T-cell (primary cell): ENCODE measurements at regions not wholly inside any gene's neighbourhood (a gene's known extent, or its start where the extent isn't known, plus 50 kb on each side); places are given as distances from the start of the nearest gene placed in this dataset.

Experiments used
- ATAC-seq, 4 experiments: fragments of 200-7000 bp in 3 of 4; fragments of 150-1000 bp in 1 of 4; cut with Tn5 transposase; replicated peaks in 1 of 4; 1 replicate in 3 of 4; 2 replicates in 1 of 4; pipeline ENCODE4 v1.10.0; 2021; ENCODE audit warnings: moderate library complexity in 3 of 4, mild to moderate bottlenecking in 2 of 4, moderate number of reproducible peaks in 1 of 4
- CTCF ChIA-PET, 2 donors: fragments of 300-600 bp; sonication (Branson Sonifier 250); formaldehyde crosslinking; loops; one replicate each; lab custom pipeline; 2022; ENCODE audit warnings: antibody characterized with exemption in 2 of 2; lab: Charles Lee
- POLR2A ChIA-PET, 2 donors: fragments of 300-600 bp; sonication (Branson Sonifier 250); formaldehyde crosslinking; loops; one replicate each; lab custom pipeline; 2022; ENCODE audit warnings: antibody characterized with exemption in 2 of 2; lab: Charles Lee
- DNase-seq, 35 experiments: peaks; one replicate each; pipeline versions ENCODE4 v3.0.0 to v3.0.0-alpha.2; 2013 to 2023
- H3K27ac ChIP-seq: one replicate; pipeline ENCODE4 v1.5.1; 2013; ENCODE audit warnings: low read length
- H3K27me3 ChIP-seq, 2 experiments: replicated peaks in 1 of 2; 1 replicate in 1 of 2; 2 replicates in 1 of 2; pipeline versions ENCODE4 v1.6.1 to v1.7.0; 2013; ENCODE audit warnings: low read length in 1 of 2, mixed read lengths in 1 of 2; ENCODE audit not compliant: control insufficient read depth in 2 of 2, insufficient read depth in 2 of 2; ENCODE audit errors: extremely low read depth in 1 of 2
- H3K36me3 ChIP-seq, 2 donors: 1 replicate in 1 of 2; 2 replicates in 1 of 2; pipeline versions ENCODE4 v1.6.1 to v1.7.0; 2013; ENCODE audit warnings: low read length in 1 of 2; ENCODE audit not compliant: control insufficient read depth in 2 of 2, insufficient read depth in 1 of 2; ENCODE audit errors: extremely low read depth in 1 of 2
- H3K4me1 ChIP-seq, 2 experiments: 1 replicate in 1 of 2; 2 replicates in 1 of 2; pipeline versions ENCODE4 v1.6.1 to v1.7.0; 2013; ENCODE audit warnings: low read length in 2 of 2, mixed read lengths in 1 of 2; ENCODE audit not compliant: insufficient read depth in 2 of 2, control insufficient read depth in 1 of 2; ENCODE audit errors: extremely low read depth in 1 of 2
- H3K4me3 ChIP-seq, 2 donors: 1 replicate in 1 of 2; 2 replicates in 1 of 2; pipeline versions ENCODE4 v1.5.1 to v1.7.0; 2013; ENCODE audit warnings: mild to moderate bottlenecking in 2 of 2, low read length in 1 of 2, moderate library complexity in 1 of 2; ENCODE audit not compliant: control insufficient read depth in 1 of 2; ENCODE audit errors: extremely low read depth in 1 of 2
- H3K9me3 ChIP-seq: 2 replicates; pipeline ENCODE4 v1.7.0; 2013
- H3K27ac Mint-ChIP-seq, 2 donors: one replicate each; pipeline ENCODE4 v1.8.0; 2020 to 2021; ENCODE audit warnings: mild to moderate bottlenecking in 2 of 2, mixed read lengths in 2 of 2
- H3K27me3 Mint-ChIP-seq, 2 donors: one replicate each; pipeline ENCODE4 v1.8.0; 2021 to 2022; ENCODE audit warnings: mixed read lengths in 2 of 2
- H3K36me3 Mint-ChIP-seq: one replicate; pipeline ENCODE4 v1.8.0; 2021; ENCODE audit warnings: mixed read lengths
- H3K4me1 Mint-ChIP-seq, 3 donors: one replicate each; pipeline ENCODE4 v1.8.0; 2020 to 2022; ENCODE audit warnings: mixed read lengths in 3 of 3, mild to moderate bottlenecking in 1 of 3
- H3K4me3 Mint-ChIP-seq, 3 donors: one replicate each; pipeline ENCODE4 v1.8.0; 2020 to 2022; ENCODE audit warnings: mild to moderate bottlenecking in 3 of 3, mixed read lengths in 3 of 3, moderate library complexity in 3 of 3
- H3K9me3 Mint-ChIP-seq, 3 donors: one replicate each; pipeline ENCODE4 v1.8.0; 2020 to 2022; ENCODE audit warnings: mixed read lengths in 3 of 3
- WGBS: methylation state at CpG from one replicate; pipeline ENCODE4 v1.1.5; 2013; ENCODE audit warnings: missing lambda C conversion rate; ENCODE audit not compliant: insufficient coverage; 5-methylcytosine and 5-hydroxymethylcytosine counted together

GRCh38 chr5:68618501-68618900 lies 402.9 kb downstream of the PIK3R1 start:
- no peak for ATAC-seq
- Histone ChIP-seq H3K27ac (no peak overlapping the region), H3K36me3 (no peaks in the 10 kb centered on the region), H3K4me3 (no peak overlapping the region), H3K9me3 (no peaks in the 10 kb centered on the region), H3K27me3 (no peaks in the 10 kb centered on the region), H3K4me1 (no peaks in the 10 kb centered on the region)
- peaks cover 3% of the 10 kb centered on the region for H3K36me3 Mint-ChIP-seq
- H3K27ac Mint-ChIP-seq: no peak overlapping the region
- no peaks in the 10 kb centered on the region for H3K4me1 Mint-ChIP-seq
- peaks cover 5 to 14% (median 7%) of the 10 kb centered on the region in 3 donors for H3K9me3 Mint-ChIP-seq
- H3K27me3 Mint-ChIP-seq: peaks cover 7% of the 10 kb centered on the region in 2 donors
- DNase-seq: no peak
- ChIA-PET POLR2A (no interaction called here), CTCF (interaction anchor here in 1 of 2 donors (0.6 kb wide), 1 partner anchor 93 kb away, joined by 3 read pairs; no protein-coding TSS in a partner anchor)
- H3K4me3 Mint-ChIP-seq: no peak overlapping the region
- WGBS: 90% methylated on average over 1 of the region's 2 CpGs

GRCh38 chr5:68627001-68627400 lies 411.4 kb downstream of the PIK3R1 start:
- H3K4me1 Mint-ChIP-seq: no peaks in the 10 kb centered on the region
- CTCF ChIA-PET: no interaction called here
- H3K36me3 ChIP-seq: no peaks in the 10 kb centered on the region
- H3K27me3 ChIP-seq: no peaks in the 10 kb centered on the region
- no CpG with 5 or more reads among the region's 7 CpGs for WGBS
- no peak for ATAC-seq
- no peak overlapping the region for H3K4me3 ChIP-seq
- H3K36me3 Mint-ChIP-seq: no peaks in the 10 kb centered on the region
- no peak overlapping the region for H3K27ac ChIP-seq
- H3K9me3 Mint-ChIP-seq: no peaks in the 10 kb centered on the region
- H3K27ac Mint-ChIP-seq: no peak overlapping the region
- no peak overlapping the region for H3K4me3 Mint-ChIP-seq
- H3K4me1 ChIP-seq: no peaks in the 10 kb centered on the region
- no peaks in the 10 kb centered on the region for H3K9me3 ChIP-seq
- DNase-seq: no peak
- peaks cover 0 to 9% of the 10 kb centered on the region in 2 donors for H3K27me3 Mint-ChIP-seq
- POLR2A ChIA-PET: no interaction called here

- Histone ChIP-seq H3K4me3 (no peak overlapping the region), H3K36me3 (no peaks in the 10 kb centered on the region), H3K27me3 (no peaks in the 10 kb centered on the region), H3K27ac (no peak overlapping the region), H3K4me1 (no peaks in the 10 kb centered on the region), H3K9me3 (no peaks in the 10 kb centered on the region)
- Mint-ChIP-seq H3K4me3 (no peak overlapping the region), H3K27me3 (peaks cover 0 to 5% of the 10 kb centered on the region in 2 donors), H3K27ac (no peak overlapping the region), H3K4me1 (no peaks in the 10 kb centered on the region), H3K36me3 (no peaks in the 10 kb centered on the region), H3K9me3 (no peaks in the 10 kb centered on the region)
- WGBS: 50% methylated on average over 1 of the region's 5 CpGs
- CTCF ChIA-PET: no interaction called here
- ATAC-seq (no peak), DNase-seq (no peak)
- POLR2A ChIA-PET: no interaction called here
Observed at GRCh38 chr5:68628082-68628814, 412.7 kb downstream of the PIK3R1 start.

GRCh38 chr5:68630354-68630753 lies 414.8 kb downstream of the PIK3R1 start:
- no peaks in the 10 kb centered on the region for H3K4me1 ChIP-seq
- H3K36me3 ChIP-seq: no peaks in the 10 kb centered on the region
- H3K9me3 Mint-ChIP-seq: no peaks in the 10 kb centered on the region
- no peaks in the 10 kb centered on the region for H3K9me3 ChIP-seq
- no peaks in the 10 kb centered on the region for H3K4me1 Mint-ChIP-seq
- H3K27ac ChIP-seq: no peak overlapping the region
- CTCF ChIA-PET: no interaction called here
- no peak overlapping the region for H3K4me3 Mint-ChIP-seq
- ATAC-seq (no peak), DNase-seq (no peak)
- no CpG with 5 or more reads among the region's 1 CpG for WGBS
- H3K27me3 ChIP-seq: no peaks in the 10 kb centered on the region
- no peak overlapping the region for H3K27ac Mint-ChIP-seq
- H3K27me3 Mint-ChIP-seq: peaks cover 0 to 14% of the 10 kb centered on the region in 2 donors
- POLR2A ChIA-PET: no interaction called here
- H3K36me3 Mint-ChIP-seq: no peaks in the 10 kb centered on the region
- H3K4me3 ChIP-seq: no peak overlapping the region

GRCh38 chr5:68631884-68632283 lies 416.3 kb downstream of the PIK3R1 start:
- H3K36me3 ChIP-seq: no peaks in the 10 kb centered on the region
- Mint-ChIP-seq H3K27ac (no peak overlapping the region), H3K27me3 (peaks cover 0 to 15% of the 10 kb centered on the region in 2 donors), H3K4me1 (no peaks in the 10 kb centered on the region), H3K36me3 (no peaks in the 10 kb centered on the region), H3K9me3 (no peaks in the 10 kb centered on the region), H3K4me3 (no peak overlapping the region)
- H3K4me1 ChIP-seq: no peaks in the 10 kb centered on the region
- DNase-seq (no peak), ATAC-seq (no peak)
- no CpG with 5 or more reads among the region's 2 CpGs for WGBS
- H3K9me3 ChIP-seq: no peaks in the 10 kb centered on the region
- ChIA-PET CTCF (interaction anchor here in 1 of 2 donors (0.8 kb wide), 1 partner anchor 269 kb away, joined by 4 read pairs; no protein-coding TSS in a partner anchor), POLR2A (no interaction called here)
- H3K27me3 ChIP-seq: no peaks in the 10 kb centered on the region
- H3K4me3 ChIP-seq: no peak overlapping the region
- H3K27ac ChIP-seq: no peak overlapping the region

- DNase-seq (no peak), ATAC-seq (no peak)
- ChIA-PET POLR2A (no interaction called here), CTCF (no interaction called here)
- Histone ChIP-seq H3K36me3 (no peaks in the 10 kb centered on the region), H3K27me3 (peaks cover 0 to 2% of the 10 kb centered on the region in 2 experiments), H3K9me3 (no peaks in the 10 kb centered on the region), H3K4me3 (no peak overlapping the region), H3K27ac (no peak overlapping the region), H3K4me1 (no peaks in the 10 kb centered on the region)
- Mint-ChIP-seq H3K27me3 (peaks cover 2 to 7% of the 10 kb centered on the region in 2 donors), H3K9me3 (no peaks in the 10 kb centered on the region), H3K4me1 (no peaks in the 10 kb centered on the region), H3K27ac (no peak overlapping the region), H3K4me3 (no peak overlapping the region), H3K36me3 (no peaks in the 10 kb centered on the region)
- no CpG with 5 or more reads among the region's 3 CpGs for WGBS
Observed at GRCh38 chr5:68641211-68641610, 425.7 kb downstream of the PIK3R1 start.
